Astrocyte of the cerebellum (primary cell): ENCODE measurements at regions not wholly inside any gene's neighbourhood (a gene's known extent, or its start where the extent isn't known, plus 50 kb on each side); places are given as distances from the start of the nearest gene placed in this dataset.

Source experiments
- DNase-seq: peaks from one replicate; pipeline ENCODE4 v3.0.0-alpha.2; 2011; ENCODE audit warnings: low read depth
- H3K4me3 ChIP-seq: 2 replicates; pipeline ENCODE4 v1.5.1; 2011; ENCODE audit warnings: mild to moderate bottlenecking, low read depth, low read length, moderate library complexity
- in situ Hi-C: cut with HindIII; loops from 2 replicates; pipeline ENCODE4 v1.10.0; 2017; ENCODE audit warnings: low sequenced_read_pairs
- TF ChIP-seq, protein P1 (sequence below): IDR thresholded peaks from 2 replicates; pipeline ENCODE4 v1.5.1; 2012; ENCODE audit warnings: low read length, low read depth, moderate library complexity, mild to moderate bottlenecking; ENCODE audit errors: missing control alignments

DNA sequence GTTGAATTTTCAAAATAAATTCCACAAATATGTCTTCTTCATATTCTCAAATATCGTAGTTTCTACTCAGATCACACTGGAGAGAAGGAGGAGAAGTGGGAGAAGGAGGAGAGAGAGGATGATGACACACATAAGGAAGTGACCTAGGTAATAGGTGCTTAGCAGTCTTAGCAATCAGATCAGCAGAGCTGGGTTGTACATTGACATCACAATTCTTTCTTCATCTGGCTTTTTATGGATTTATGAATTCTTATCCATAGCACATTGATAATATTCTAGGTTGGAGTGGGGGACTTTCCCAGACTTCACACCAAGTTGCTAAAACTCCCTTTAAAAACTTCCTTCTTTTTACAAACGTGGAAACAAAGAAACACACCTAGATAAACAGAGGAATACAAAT is 86.9 kb downstream of the FGF9 start:
- TF ChIP-seq, protein P1, sequence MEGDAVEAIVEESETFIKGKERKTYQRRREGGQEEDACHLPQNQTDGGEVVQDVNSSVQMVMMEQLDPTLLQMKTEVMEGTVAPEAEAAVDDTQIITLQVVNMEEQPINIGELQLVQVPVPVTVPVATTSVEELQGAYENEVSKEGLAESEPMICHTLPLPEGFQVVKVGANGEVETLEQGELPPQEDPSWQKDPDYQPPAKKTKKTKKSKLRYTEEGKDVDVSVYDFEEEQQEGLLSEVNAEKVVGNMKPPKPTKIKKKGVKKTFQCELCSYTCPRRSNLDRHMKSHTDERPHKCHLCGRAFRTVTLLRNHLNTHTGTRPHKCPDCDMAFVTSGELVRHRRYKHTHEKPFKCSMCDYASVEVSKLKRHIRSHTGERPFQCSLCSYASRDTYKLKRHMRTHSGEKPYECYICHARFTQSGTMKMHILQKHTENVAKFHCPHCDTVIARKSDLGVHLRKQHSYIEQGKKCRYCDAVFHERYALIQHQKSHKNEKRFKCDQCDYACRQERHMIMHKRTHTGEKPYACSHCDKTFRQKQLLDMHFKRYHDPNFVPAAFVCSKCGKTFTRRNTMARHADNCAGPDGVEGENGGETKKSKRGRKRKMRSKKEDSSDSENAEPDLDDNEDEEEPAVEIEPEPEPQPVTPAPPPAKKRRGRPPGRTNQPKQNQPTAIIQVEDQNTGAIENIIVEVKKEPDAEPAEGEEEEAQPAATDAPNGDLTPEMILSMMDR, result no peak
- in situ Hi-C loops, result no loop called here
- no peak overlapping the region for H3K4me3 ChIP-seq
- no peak for DNase-seq

DNA sequence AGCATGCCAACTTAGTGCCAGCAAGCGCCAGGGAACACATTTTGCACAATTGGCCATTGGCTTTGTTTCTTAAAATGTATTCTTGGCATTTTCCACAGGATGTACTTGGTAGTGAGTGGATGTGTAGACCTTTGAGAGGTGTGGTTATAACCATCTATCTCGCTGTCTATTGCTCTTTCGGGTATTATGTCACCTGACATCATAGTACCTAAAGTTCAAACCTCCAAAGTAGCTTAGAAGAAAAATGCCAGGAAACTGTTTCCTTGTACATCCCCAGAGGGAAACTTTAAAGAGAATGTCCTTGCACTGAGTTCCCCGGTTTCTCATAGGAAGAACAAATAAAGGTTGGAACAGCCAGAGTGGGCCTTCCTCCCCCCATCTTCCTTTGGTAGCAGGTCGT is 87.6 kb downstream of the FGF9 start:
- no peak overlapping the region for H3K4me3 ChIP-seq
- TF ChIP-seq, protein P1, result no peak
- in situ Hi-C loops, result no loop called here
- no peak for DNase-seq

DNA sequence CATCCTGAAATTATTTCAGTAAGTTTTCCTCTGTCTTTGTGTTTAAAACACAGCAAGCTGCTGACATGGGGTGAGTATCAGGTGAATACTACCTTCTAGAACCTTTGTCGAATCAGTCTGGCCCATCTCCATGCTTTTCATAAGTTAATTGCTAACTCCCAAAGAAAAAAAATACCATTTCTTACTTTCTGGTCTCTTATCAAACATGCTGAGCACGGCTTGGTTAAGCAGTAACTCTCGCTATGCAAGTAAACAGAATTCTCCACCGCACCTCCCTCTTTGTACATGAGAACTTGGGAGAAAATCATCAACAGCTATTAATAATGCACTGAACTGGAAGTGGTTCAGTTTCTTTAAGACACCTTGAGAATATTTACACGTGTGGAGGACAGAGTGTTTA is 88.6 kb downstream of the FGF9 start:
- no peak for DNase-seq
- in situ Hi-C loops, result no loop called here
- TF ChIP-seq, protein P1, result no peak
- no peak overlapping the region for H3K4me3 ChIP-seq

DNA sequence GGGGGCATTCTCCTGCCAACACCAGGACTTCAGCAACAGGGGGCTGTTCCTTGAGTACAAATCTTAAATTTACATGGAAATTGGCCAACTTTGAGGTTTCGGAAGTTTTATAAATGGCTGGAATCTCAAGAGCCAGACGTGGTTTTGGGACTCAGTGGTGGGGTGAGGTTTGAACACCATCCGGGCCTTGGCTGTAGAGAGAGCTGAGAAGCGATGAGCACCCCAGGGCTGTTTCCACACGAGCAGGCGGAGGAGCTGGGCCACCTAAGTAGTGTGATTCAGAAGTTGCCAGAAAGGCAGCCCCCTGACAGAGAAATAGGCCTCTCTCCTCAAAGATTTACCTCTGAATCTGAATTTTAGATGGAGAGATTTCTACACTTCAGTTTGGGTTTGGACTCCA is 89.0 kb downstream of the FGF9 start:
- TF ChIP-seq, protein P1, result no peak
- in situ Hi-C loops, result no loop called here
- H3K4me3 ChIP-seq, result no peak overlapping the region
- no peak for DNase-seq

DNA sequence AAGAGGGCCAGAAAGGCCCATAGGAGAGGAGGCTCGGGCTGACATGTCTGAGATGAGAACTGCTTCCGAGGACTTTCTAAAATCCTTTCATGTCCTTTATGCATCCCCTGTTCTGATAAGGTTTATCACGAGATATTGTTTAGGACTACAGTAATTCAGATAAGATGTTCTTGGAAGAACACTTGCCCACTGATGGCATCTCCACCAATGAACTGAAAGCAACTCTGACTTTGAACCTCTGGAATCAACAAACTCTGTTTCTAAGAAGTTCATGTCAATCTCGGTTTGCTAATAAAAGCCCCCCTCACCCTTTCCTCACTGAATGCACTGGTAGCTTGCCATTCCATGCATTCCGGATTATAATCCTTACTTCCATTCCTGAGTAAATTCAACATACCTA is 90.9 kb downstream of the FGF9 start:
- no peak for DNase-seq
- H3K4me3 ChIP-seq, result no peak overlapping the region
- TF ChIP-seq, protein P1, result no peak
- in situ Hi-C loops, result no loop called here

DNA sequence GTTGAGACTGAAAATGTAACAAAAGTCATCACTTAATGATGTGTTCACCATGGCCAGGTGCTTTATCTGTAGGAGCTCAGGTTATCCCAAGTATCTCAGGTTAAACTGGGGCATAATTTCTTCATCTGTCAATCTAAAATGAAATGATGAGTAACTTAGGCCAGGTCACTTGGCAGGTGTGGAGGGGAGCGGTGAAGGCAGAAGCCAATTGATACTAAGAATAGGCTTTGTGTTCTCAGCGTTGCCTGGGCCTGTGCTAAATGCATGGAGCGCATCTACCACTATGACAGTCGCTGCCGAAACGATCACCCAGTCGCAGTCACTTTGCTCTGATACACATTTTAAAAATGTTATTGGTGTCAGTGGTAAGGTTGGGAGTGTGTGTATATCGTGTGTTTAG is 91.6 kb downstream of the FGF9 start:
- no peak for DNase-seq
- in situ Hi-C loops, result no loop called here
- no peak overlapping the region for H3K4me3 ChIP-seq
- TF ChIP-seq, protein P1, result no peak

DNA sequence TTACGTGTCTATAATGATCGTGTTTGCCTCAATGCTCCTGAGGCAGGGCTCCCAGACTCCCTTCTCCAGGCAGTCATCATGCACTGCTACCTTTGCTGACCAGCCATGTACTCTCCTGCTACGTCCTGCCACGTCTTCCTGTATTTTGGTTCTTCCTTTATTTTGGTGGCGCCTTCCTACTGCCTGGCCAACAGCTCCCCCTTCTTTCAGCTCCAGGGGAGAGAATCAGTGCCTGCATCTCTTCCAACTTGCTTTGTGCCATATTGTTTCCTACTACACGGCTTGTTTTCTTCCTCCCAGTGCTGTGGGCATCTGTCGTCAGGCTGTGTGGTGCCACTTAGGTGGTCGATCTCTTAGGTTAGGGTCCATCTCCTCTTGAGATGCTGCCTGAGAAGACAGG is 96.2 kb downstream of the FGF9 start:
- in situ Hi-C loops, result no loop called here
- TF ChIP-seq, protein P1, result no peak
- no peak for DNase-seq
- H3K4me3 ChIP-seq, result no peak overlapping the region
